CD8-positive, alpha-beta memory T cell (primary cell): ENCODE measurements at regions not wholly inside any gene's neighbourhood (a gene's known extent, or its start where the extent isn't known, plus 50 kb on each side); places are given as distances from the start of the nearest gene placed in this dataset.

Source experiments
- CTCF ChIA-PET: fragments of 350-600 bp; sonication (Branson Sonifier 250); formaldehyde crosslinking; loops from one replicate; lab custom pipeline; 2021; ENCODE audit warnings: antibody characterized with exemption; lab: Charles Lee
- POLR2A ChIA-PET: fragments of 350-600 bp; sonication (Branson Sonifier 250); formaldehyde crosslinking; loops from one replicate; lab custom pipeline; 2021; ENCODE audit warnings: antibody characterized with exemption; lab: Charles Lee
- DNase-seq, 5 donors: peaks; one replicate each; pipeline versions ENCODE4 v3.0.0 to v3.0.0-alpha.2; 2020 to 2022; ENCODE audit warnings: mixed read lengths in 1 of 5
- H3K27ac ChIP-seq: one replicate; pipeline ENCODE4 v1.7.0; 2013; ENCODE audit warnings: low read depth, mild to moderate bottlenecking, low read length, moderate library complexity
- H3K27me3 ChIP-seq: 2 replicates; pipeline ENCODE4 v1.7.0; 2013; ENCODE audit warnings: low read length, mild to moderate bottlenecking; ENCODE audit not compliant: insufficient read depth, poor library complexity, severe bottlenecking
- H3K36me3 ChIP-seq: 2 replicates; pipeline ENCODE4 v1.7.0; 2013; ENCODE audit warnings: mild to moderate bottlenecking, low read length, moderate library complexity; ENCODE audit not compliant: insufficient read depth
- H3K4me1 ChIP-seq: 2 replicates; pipeline ENCODE4 v1.7.0; 2013; ENCODE audit warnings: mild to moderate bottlenecking, low read length, moderate library complexity; ENCODE audit not compliant: insufficient read depth
- H3K4me3 ChIP-seq: 2 replicates; pipeline ENCODE4 v1.7.0; 2013; ENCODE audit warnings: mild to moderate bottlenecking, low read length
- H3K9me3 ChIP-seq: 2 replicates; pipeline ENCODE4 v1.7.0; 2013; ENCODE audit warnings: mild to moderate bottlenecking, low read length
- H3K27ac Mint-ChIP-seq, 8 donors: one replicate each; pipeline ENCODE4 v1.8.0; 2020 to 2021; ENCODE audit warnings: mixed read lengths in 8 of 8, mild to moderate bottlenecking in 6 of 8, inconsistent platforms in 3 of 8, moderate library complexity in 3 of 8
- H3K27me3 Mint-ChIP-seq, 2 donors: one replicate each; pipeline ENCODE4 v1.8.0; 2020 to 2021; ENCODE audit warnings: mixed read lengths in 2 of 2, mild to moderate bottlenecking in 1 of 2, moderate library complexity in 1 of 2
- H3K36me3 Mint-ChIP-seq, 3 donors: one replicate each; pipeline ENCODE4 v1.8.0; 2020 to 2021; ENCODE audit warnings: mixed read lengths in 3 of 3, inconsistent platforms in 1 of 3, mild to moderate bottlenecking in 1 of 3
- H3K4me1 Mint-ChIP-seq, 3 donors: one replicate each; pipeline ENCODE4 v1.8.0; 2020 to 2021; ENCODE audit warnings: mixed read lengths in 3 of 3, inconsistent platforms in 1 of 3, mild to moderate bottlenecking in 1 of 3
- H3K4me3 Mint-ChIP-seq, 7 donors: one replicate each; pipeline ENCODE4 v1.8.0; 2020 to 2021; ENCODE audit warnings: mixed read lengths in 7 of 7, mild to moderate bottlenecking in 6 of 7, moderate library complexity in 4 of 7, inconsistent platforms in 2 of 7
- H3K9me3 Mint-ChIP-seq, 5 donors: one replicate each; pipeline ENCODE4 v1.8.0; 2020 to 2022; ENCODE audit warnings: mixed read lengths in 5 of 5, mild to moderate bottlenecking in 3 of 5, moderate library complexity in 2 of 5, inconsistent platforms in 1 of 5

DNA sequence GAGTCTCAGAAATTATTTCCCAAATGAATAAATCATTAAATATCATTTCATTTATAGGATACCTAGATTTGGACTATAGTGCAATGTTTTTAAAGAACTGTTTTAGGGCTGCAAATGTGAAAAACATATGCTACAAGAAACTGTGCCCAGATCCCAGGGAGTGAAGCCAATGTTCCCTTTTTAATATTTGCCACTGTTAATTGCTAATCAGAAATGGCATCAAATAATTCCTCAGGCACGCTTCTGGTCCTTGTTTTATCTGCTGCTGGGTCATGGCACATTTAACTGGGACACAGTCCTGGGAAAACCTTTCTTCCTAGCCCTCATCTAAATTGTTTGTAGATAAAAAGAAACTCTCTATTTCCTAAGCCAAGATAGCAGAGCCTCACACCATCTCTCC lies 79.3 kb upstream of the CNTNAP4 start:
- Histone ChIP-seq H3K4me3 (no peak overlapping the region), H3K36me3 (no peaks in the 10 kb centered on the region), H3K27ac (no peak overlapping the region), H3K4me1 (no peaks in the 10 kb centered on the region), H3K27me3 (no peaks in the 10 kb centered on the region), H3K9me3 (no peaks in the 10 kb centered on the region)
- H3K36me3 Mint-ChIP-seq = no peaks in the 10 kb centered on the region
- POLR2A ChIA-PET = no interaction called here
- no peaks in the 10 kb centered on the region for H3K4me1 Mint-ChIP-seq
- H3K4me3 Mint-ChIP-seq = no peak overlapping the region
- peaks cover 0 to 14% (median 7%) of the 10 kb centered on the region in 5 donors for H3K9me3 Mint-ChIP-seq
- H3K27me3 Mint-ChIP-seq = no peaks in the 10 kb centered on the region
- CTCF ChIA-PET = no interaction called here
- H3K27ac Mint-ChIP-seq = no peak overlapping the region
- DNase-seq = no peak

DNA sequence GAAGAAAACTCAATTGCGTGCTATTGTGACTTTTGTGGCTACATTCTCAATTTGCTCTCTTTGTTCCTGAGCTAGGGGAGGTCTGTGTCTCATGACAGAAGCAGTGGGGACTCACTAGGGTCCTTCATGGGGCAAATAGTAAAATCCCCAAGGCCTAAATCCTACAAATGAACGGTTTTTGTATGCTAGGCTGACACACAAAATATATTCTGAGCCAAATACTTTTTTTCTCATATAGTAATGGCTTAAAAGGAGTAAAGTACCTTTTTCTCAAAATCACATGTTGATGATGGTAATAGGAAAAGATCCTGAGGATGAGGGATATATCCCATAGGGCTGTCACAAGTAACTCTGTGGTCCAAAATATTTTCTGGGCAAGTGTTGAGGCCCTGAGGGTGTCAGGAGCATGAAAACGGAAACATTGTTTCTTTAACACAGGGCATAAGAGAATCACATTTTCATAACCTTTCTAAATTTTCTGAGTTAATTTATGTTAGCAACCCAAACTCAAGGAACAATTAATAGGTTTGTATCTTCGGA lies 77.5 kb upstream of the CNTNAP4 start:
- Mint-ChIP-seq H3K27me3 (no peaks in the 10 kb centered on the region), H3K36me3 (no peaks in the 10 kb centered on the region), H3K9me3 (peaks cover 0 to 16% (median 4%) of the 10 kb centered on the region in 5 donors), H3K27ac (no peak overlapping the region), H3K4me3 (no peak overlapping the region), H3K4me1 (no peaks in the 10 kb centered on the region)
- Histone ChIP-seq H3K36me3 (no peaks in the 10 kb centered on the region), H3K27ac (no peak overlapping the region), H3K27me3 (no peaks in the 10 kb centered on the region), H3K9me3 (no peaks in the 10 kb centered on the region), H3K4me3 (no peak overlapping the region), H3K4me1 (no peaks in the 10 kb centered on the region)
- CTCF ChIA-PET = no interaction called here
- no peak for DNase-seq
- POLR2A ChIA-PET = no interaction called here

- no peak overlapping the region for H3K27ac Mint-ChIP-seq
- Histone ChIP-seq H3K4me1 (no peaks in the 10 kb centered on the region), H3K27me3 (no peaks in the 10 kb centered on the region), H3K27ac (no peak overlapping the region), H3K36me3 (no peaks in the 10 kb centered on the region), H3K9me3 (no peaks in the 10 kb centered on the region), H3K4me3 (no peak overlapping the region)
- ChIA-PET POLR2A (no interaction called here), CTCF (no interaction called here)
- no peaks in the 10 kb centered on the region for H3K36me3 Mint-ChIP-seq
- peaks cover 4 to 25% (median 6%) of the 10 kb centered on the region in 5 donors for H3K9me3 Mint-ChIP-seq
- DNase-seq = no peak
- no peak overlapping the region for H3K4me3 Mint-ChIP-seq
- H3K4me1 Mint-ChIP-seq = no peaks in the 10 kb centered on the region
- H3K27me3 Mint-ChIP-seq = no peaks in the 10 kb centered on the region
These were observed 75.8 kb upstream of the CNTNAP4 start for GRCh38 chr16:76201385-76201784.

DNA sequence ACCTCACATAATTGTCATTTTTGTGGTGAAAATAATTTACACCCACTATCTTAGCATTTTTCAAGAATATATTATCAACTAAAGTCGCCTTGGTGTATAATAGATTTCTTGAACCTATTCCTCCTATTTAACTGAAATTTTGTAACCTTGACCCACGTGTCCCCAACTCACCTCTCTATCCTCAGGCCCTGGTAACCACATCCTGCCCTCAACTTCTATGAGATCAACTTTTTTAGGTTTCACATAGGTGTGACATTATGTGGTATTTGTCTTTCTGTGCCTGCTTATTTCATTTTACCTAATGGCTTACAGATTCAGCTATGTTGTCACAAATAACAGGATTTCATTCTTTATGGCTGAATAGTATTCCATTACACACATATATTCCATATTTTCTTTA lies 73.0 kb upstream of the CNTNAP4 start:
- no peaks in the 10 kb centered on the region for H3K36me3 Mint-ChIP-seq
- Histone ChIP-seq H3K4me1 (no peaks in the 10 kb centered on the region), H3K9me3 (no peaks in the 10 kb centered on the region), H3K27ac (no peak overlapping the region), H3K4me3 (no peak overlapping the region), H3K27me3 (no peaks in the 10 kb centered on the region), H3K36me3 (no peaks in the 10 kb centered on the region)
- ChIA-PET CTCF (no interaction called here), POLR2A (no interaction called here)
- H3K27me3 Mint-ChIP-seq = no peaks in the 10 kb centered on the region
- H3K27ac Mint-ChIP-seq = no peak overlapping the region
- no peak for DNase-seq
- H3K4me3 Mint-ChIP-seq = peak overlapping the region in 1 of 7 donors; percentile 5
- peaks cover 4 to 39% (median 10%) of the 10 kb centered on the region in 5 donors for H3K9me3 Mint-ChIP-seq
- no peaks in the 10 kb centered on the region for H3K4me1 Mint-ChIP-seq

DNA sequence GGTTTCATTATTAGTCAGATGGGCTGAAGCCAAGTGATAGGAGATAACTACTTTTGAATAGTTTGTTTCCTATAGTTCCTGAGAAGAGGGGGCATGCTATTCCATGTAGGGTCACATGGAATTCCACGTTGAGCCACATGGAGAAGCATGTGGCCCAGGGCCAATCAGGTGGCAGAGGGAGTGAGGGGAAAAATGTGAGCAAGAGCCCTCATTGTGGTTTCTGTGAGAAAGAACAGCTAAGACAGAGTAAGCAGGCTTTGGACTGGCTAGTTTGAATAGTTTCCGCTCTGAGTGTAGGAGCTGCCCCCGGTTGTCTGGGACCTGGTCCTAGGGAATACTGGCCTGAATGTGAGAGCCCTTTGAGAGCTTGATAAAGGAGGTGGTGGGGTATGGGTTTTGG lies 69.9 kb upstream of the CNTNAP4 start:
- Mint-ChIP-seq H3K27ac (no peak overlapping the region), H3K9me3 (peaks cover 6 to 63% (median 10%) of the 10 kb centered on the region in 5 donors), H3K4me3 (no peak overlapping the region), H3K27me3 (no peaks in the 10 kb centered on the region), H3K4me1 (no peaks in the 10 kb centered on the region), H3K36me3 (peaks cover 0 to 2% (median 0%) of the 10 kb centered on the region in 3 donors)
- H3K36me3 ChIP-seq = no peaks in the 10 kb centered on the region
- H3K9me3 ChIP-seq = no peaks in the 10 kb centered on the region
- no peaks in the 10 kb centered on the region for H3K4me1 ChIP-seq
- CTCF ChIA-PET = no interaction called here
- H3K4me3 ChIP-seq = no peak overlapping the region
- H3K27me3 ChIP-seq = no peaks in the 10 kb centered on the region
- POLR2A ChIA-PET = no interaction called here
- DNase-seq = no peak
- H3K27ac ChIP-seq = no peak overlapping the region

GRCh38 chr16:76210157-76210556 lies 67.0 kb upstream of the CNTNAP4 start:
- H3K27ac ChIP-seq = no peak overlapping the region
- no peak overlapping the region for H3K27ac Mint-ChIP-seq
- no peaks in the 10 kb centered on the region for H3K27me3 ChIP-seq
- H3K4me1 ChIP-seq = no peaks in the 10 kb centered on the region
- H3K4me3 Mint-ChIP-seq = no peak overlapping the region
- no peaks in the 10 kb centered on the region for H3K9me3 ChIP-seq
- peaks cover 7 to 53% (median 8%) of the 10 kb centered on the region in 5 donors for H3K9me3 Mint-ChIP-seq
- no peaks in the 10 kb centered on the region for H3K4me1 Mint-ChIP-seq
- CTCF ChIA-PET = no interaction called here
- DNase-seq = no peak
- peaks cover 0 to 2% of the 10 kb centered on the region in 2 donors for H3K27me3 Mint-ChIP-seq
- peaks cover 0 to 2% (median 0%) of the 10 kb centered on the region in 3 donors for H3K36me3 Mint-ChIP-seq
- no peak overlapping the region for H3K4me3 ChIP-seq
- POLR2A ChIA-PET = no interaction called here
- no peaks in the 10 kb centered on the region for H3K36me3 ChIP-seq

DNA sequence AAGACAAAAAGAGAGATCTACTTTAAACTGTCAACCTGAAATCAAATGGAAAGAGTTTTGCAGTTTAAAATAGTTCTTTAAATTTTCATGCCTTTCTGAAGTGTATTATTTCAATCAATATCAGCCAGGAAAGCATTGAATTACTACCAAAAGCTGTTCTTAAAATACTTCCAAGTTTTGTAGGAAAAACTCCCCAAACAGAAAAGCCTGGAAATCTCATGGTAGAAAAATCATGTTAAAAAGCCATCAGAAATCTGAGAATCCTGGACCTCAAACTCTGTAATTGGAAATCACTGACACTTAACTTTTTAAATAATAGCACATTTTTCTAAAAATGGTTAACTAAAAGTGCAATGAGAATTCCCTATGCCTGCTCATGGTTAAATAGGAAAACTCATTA lies 63.3 kb upstream of the CNTNAP4 start:
- ChIA-PET POLR2A (no interaction called here), CTCF (no interaction called here)
- no peaks in the 10 kb centered on the region for H3K27me3 ChIP-seq
- H3K36me3 ChIP-seq = no peaks in the 10 kb centered on the region
- H3K4me1 ChIP-seq = no peaks in the 10 kb centered on the region
- no peak for DNase-seq
- Mint-ChIP-seq H3K27ac (no peak overlapping the region), H3K4me1 (no peaks in the 10 kb centered on the region), H3K9me3 (peaks cover 0 to 30% (median 5%) of the 10 kb centered on the region in 5 donors), H3K36me3 (peaks cover 0 to 2% (median 0%) of the 10 kb centered on the region in 3 donors), H3K4me3 (no peak overlapping the region), H3K27me3 (peaks cover 0 to 2% of the 10 kb centered on the region in 2 donors)
- H3K27ac ChIP-seq = no peak overlapping the region
- H3K9me3 ChIP-seq = no peaks in the 10 kb centered on the region
- no peak overlapping the region for H3K4me3 ChIP-seq

DNA sequence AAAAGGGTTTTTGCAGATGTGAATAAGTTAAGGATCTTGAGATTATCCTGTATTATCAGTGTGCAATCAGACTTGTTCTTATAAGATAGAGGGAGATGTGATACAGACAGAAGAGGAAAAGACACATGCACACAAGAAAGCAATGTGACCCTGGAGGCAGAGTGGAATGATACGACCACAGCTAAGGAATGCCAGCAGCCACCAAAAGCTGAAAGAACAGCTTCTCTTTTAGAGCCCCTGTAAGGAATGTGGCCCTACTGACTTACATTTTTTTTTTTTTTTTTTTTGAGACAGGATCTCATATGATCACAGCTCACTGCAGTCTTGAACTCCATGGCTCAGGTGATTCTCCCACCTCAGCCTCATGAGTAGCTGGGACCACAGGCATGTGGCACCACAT lies 62.3 kb upstream of the CNTNAP4 start:
- no peak overlapping the region for H3K4me3 ChIP-seq
- ChIA-PET CTCF (no interaction called here), POLR2A (no interaction called here)
- H3K4me1 ChIP-seq = no peaks in the 10 kb centered on the region
- no peak overlapping the region for H3K4me3 Mint-ChIP-seq
- DNase-seq = no peak
- no peaks in the 10 kb centered on the region for H3K4me1 Mint-ChIP-seq
- peaks cover 0 to 2% of the 10 kb centered on the region in 2 donors for H3K27me3 Mint-ChIP-seq
- no peak overlapping the region for H3K27ac Mint-ChIP-seq
- no peaks in the 10 kb centered on the region for H3K36me3 ChIP-seq
- H3K27ac ChIP-seq = no peak overlapping the region
- no peaks in the 10 kb centered on the region for H3K27me3 ChIP-seq
- H3K36me3 Mint-ChIP-seq = peaks cover 0 to 2% (median 0%) of the 10 kb centered on the region in 3 donors
- H3K9me3 ChIP-seq = no peaks in the 10 kb centered on the region
- peaks cover 0 to 23% (median 5%) of the 10 kb centered on the region in 5 donors for H3K9me3 Mint-ChIP-seq
